H7 (cell line): ENCODE measurements at regions not wholly inside any gene's neighbourhood (a gene's known extent, or its start where the extent isn't known, plus 50 kb on each side); places are given as distances from the start of the nearest gene placed in this dataset.
A peak's percentile ranks its signal among the peaks of the same experiment; 100 is the strongest.
"Not testable (repeated sequence)": the region's sequence is repeated elsewhere in the genome, so short reads cannot be mapped to it uniquely, and the experiment has no call there.

Experiments used
- DNase-seq: peaks from one replicate; pipeline ENCODE4 v3.0.0; 2012
- H3K27me3 ChIP-seq: 2 replicates; pipeline ENCODE4 v1.6.0; 2011; ENCODE audit warnings: mild to moderate bottlenecking, low read length; ENCODE audit not compliant: control insufficient read depth, insufficient read depth
- H3K36me3 ChIP-seq: replicated peaks from 2 replicates; pipeline ENCODE4 v1.5.1; 2011; ENCODE audit warnings: low read length; ENCODE audit not compliant: control insufficient read depth, insufficient read depth
- H3K4me3 ChIP-seq: 2 replicates; pipeline ENCODE4 v1.5.1; 2011; ENCODE audit warnings: low read depth, mild to moderate bottlenecking, control low read depth, low read length, moderate library complexity; ENCODE audit not compliant: insufficient read depth

DNA sequence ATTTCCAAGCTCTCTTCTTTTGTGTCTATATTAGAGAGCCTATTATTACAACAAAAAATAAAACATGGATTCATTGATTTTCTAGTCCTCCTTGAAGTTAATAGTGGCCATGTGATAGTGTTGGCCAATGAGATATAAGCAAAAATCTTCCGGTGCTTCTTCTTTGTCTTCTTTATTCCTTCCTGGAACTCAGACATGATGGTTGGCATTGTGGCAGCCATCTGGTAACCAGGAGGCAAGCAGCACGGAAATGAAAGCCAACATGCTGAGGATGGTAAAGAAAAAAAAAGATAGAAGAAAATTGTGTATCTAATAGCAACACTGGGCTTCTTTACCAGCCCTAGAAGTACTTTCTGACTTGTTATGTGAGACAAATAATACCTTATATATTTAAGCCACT lies 50.8 kb upstream of the SEL1L start:
- Histone ChIP-seq H3K27me3 (no peaks in the 10 kb centered on the region), H3K36me3 (no peaks in the 10 kb centered on the region), H3K4me3 (no peak overlapping the region)
- no peak for DNase-seq

DNA sequence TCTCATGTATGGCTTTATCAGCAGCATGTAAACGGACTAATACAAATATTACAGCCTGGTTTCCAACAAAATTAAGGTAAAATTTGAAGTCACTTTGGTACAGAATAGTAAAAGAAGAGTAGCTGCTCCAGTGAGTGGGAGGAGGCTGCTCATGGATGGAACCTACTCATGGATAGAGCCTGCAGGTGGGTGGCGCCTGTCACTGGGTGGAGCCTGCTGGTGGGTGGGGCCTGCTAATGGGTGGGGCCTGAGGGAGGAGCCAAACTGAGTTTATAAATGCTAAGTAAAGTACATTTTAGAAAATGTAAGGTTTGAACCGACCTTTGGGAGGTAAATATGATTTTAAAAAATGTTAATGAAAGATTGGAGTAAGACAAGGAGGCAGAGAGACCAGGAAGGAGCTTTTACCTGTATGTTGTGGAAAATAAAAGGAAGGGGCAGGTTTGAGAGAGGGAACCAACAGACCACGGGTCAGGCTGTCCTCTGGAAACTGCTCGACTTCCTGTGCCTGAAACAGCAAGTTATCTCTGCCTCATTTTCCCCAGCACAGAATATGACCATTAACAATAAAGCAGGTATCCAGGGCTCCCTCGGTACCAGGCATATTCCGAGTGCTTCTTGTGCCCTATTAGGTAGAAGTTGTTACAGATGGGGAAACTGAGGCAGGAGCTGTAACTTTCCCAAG lies 55.9 kb upstream of the SEL1L start:
- no peak for DNase-seq
- no peaks in the 10 kb centered on the region for H3K36me3 ChIP-seq
- no peaks in the 10 kb centered on the region for H3K27me3 ChIP-seq
- H3K4me3 ChIP-seq, result no peak overlapping the region

DNA sequence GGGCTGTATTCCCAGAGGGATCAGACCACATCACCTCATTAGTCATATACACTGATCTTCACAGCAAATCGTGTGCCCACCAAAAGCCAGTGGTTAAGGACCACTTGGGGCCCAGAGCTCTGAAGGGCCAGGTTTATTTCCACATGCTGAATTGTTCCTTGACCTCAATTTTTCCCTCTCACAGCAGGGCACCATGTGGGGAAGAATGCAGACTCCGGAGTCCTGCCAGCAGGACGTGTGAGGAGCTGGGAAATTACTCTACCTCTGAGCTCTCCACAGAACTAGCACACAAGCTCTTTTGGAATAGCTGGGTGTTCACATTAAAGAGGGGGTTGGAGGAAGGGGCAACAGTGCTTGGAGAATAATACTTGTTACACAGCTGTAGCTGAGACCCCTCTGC lies 57.6 kb upstream of the SEL1L start:
- Histone ChIP-seq H3K4me3 (no peak overlapping the region), H3K36me3 (no peaks in the 10 kb centered on the region), H3K27me3 (no peaks in the 10 kb centered on the region)
- DNase-seq, result peak; percentile 23

DNA sequence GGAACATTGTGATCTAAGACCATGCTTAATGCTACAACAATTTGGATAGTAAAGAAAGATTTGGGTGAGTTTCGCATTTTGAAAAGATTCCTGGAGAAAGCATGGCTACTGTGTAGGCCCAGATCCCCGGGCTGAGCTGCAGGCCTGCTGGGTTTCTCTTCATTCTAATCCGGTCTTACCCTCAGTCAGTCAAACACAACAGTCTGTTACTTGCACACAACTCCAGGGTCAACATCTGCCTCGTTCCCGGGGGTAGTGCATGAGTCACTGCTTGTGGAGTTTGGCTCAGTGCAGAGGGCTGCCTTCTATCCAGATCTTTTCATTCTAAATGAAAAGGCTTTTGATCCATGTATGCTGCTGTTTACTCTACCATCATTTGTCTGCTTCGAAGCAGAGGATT lies 60.4 kb upstream of the SEL1L start:
- Histone ChIP-seq H3K4me3 (no peak overlapping the region), H3K36me3 (no peaks in the 10 kb centered on the region), H3K27me3 (no peaks in the 10 kb centered on the region)
- DNase-seq, result peak; percentile 37

DNA sequence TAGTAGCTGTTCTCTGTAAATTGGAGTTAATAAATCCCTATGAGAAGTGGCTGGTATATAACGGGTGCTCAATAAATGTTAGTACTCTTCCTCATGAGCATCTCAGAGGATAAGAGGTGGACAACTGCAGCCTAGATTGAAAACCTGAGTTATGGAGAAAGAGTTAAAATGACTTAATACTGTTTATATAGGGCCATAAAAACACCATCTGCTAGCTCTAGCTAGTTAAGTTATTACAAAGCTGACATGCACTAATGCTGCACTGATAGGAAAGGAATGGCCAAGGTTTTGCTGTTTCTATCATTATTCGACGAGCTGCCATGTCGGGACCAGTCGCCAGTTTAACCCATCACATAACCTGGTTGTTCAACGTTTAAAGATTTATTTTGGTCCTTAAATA lies 72.0 kb upstream of the SEL1L start:
- Histone ChIP-seq H3K4me3 (no peak overlapping the region), H3K27me3 (no peaks in the 10 kb centered on the region), H3K36me3 (no peaks in the 10 kb centered on the region)
- no peak for DNase-seq

DNA sequence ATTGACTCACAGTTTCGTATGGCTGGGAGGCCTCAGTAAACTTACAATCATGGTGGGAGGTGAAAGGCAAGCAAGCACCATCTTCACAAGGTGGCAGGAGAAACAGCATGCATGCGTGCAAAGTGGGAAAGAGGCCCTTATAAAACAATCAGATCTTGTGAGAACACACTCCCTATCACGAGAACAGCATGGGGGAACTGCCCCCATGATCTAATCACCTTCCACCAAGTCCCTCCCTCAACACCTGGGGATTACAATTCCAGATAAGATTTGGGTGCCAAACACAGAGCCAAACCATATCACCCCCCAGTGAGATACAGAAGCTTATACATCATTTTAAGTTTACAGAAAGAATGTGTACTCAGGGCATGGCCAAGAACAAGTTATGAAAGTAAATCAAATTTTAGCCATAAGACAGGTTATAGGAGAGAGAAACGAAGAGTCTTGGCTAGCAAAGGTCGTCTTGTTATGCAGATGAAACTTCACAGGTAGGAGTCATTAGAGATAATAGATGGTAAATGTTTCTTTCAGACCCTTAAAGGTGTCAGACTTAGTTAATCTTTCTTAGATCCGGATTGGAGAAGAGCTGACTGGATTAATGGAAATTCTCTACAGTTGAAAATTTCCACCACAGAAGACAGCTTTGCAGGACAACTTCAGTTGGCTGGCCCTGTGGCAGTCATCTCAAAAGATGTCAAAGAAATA lies 79.8 kb upstream of the SEL1L start:
- Histone ChIP-seq H3K36me3 (no peaks in the 10 kb centered on the region), H3K4me3 (no peak overlapping the region)
- DNase-seq, result no peak

DNA sequence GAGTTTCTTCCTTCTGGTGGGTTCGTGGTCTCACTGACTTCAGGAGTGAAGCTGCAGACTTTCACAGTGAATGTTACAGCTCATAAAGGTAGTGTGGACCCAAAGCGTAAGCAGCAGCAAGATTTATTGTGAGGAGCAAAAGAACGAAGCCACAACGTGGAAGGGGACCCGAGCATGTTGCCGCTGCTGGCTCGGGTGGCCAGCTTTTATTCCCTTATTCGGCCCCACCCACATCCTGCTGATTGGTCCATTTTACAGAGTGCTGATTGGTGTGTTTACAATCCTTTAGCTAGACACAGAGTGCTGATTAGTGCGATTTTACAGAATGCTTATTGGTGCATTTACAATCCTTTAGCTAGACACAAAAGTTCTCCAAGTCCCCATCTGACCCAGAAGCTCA lies 80.6 kb upstream of the SEL1L start:
- H3K4me3 ChIP-seq, H3K36me3 ChIP-seq, DNase-seq, H3K27me3 ChIP-seq: not testable (repeated sequence)

More for the DNA sequence above, 79.8 kb upstream of the SEL1L start:
- H3K27me3 ChIP-seq, result no peaks in the 10 kb centered on the region

DNA sequence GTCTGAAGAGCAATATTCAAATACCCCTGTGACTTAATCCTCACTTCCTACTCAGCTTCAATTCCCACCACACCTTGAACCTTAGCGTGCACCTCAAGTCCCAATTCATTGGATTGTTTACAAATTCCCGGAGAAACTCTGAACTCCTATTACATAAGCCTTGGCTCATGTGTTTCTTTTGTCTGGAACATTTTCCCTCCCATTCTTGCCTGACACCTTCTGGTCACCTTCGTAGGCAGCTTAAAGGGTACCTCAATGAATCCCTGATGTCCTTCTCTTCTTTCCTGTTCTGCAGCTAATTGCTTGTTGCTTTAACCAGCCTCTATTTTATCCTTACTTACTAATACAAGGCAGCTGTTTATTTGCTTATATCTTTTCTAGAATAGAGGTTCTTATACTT lies 85.0 kb upstream of the SEL1L start:
- Histone ChIP-seq H3K4me3 (no peak overlapping the region), H3K36me3 (no peaks in the 10 kb centered on the region), H3K27me3 (no peaks in the 10 kb centered on the region)
- no peak for DNase-seq

DNA sequence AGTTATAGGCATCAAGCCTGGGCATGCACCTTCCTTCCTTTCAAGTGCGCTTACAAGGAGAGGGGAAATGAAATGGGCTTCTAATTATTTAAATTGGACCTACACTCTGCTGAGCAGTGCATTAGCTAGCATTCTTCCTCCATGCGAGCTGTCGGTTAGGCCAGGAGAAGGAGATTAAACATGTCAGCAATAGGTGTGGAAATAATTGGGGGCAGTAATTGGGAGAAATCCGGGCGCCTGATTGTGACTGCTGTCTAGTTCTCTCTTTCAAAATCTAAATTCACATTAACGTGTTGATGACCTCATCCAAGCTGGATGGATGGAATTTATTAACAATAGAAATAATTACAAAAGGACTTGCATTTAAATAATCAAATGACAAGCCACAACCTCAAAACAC lies 86.2 kb upstream of the SEL1L start:
- Histone ChIP-seq H3K36me3 (no peaks in the 10 kb centered on the region), H3K27me3 (no peaks in the 10 kb centered on the region), H3K4me3 (no peak overlapping the region)
- no peak for DNase-seq

DNA sequence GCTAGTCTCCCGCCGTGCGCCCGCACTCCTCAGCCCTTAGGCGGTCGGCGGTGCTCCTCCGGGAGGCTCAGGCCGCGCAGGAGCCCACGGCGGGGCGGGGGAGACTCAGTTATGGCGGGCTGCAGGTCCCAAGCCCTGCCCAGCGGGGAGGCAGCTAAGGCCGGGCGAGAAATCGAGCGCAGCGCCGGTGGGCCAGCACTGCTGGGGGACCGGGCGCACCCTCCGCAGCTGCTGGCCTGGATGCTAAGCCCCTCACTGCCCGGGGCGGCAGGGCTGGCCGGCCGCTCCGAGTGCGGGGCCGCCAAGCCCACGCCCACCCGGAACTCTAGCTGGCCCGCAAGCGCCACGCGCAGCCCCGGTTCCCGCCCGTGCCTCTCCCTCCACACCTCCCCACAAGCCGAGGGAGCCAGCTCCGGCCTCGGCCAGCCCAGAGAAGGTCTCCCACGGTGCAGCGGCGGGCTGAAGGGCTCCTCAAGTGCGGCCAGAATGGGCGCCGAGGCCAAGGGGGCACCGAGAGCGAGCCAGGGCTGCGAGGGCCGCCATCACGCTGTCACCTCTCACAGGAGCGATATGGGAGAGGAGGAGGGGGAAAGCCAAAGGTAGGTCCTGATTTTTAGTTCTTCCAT lies 90.2 kb upstream of the SEL1L start:
- not testable (repeated sequence) for H3K36me3 ChIP-seq, DNase-seq, H3K27me3 ChIP-seq, H3K4me3 ChIP-seq

DNA sequence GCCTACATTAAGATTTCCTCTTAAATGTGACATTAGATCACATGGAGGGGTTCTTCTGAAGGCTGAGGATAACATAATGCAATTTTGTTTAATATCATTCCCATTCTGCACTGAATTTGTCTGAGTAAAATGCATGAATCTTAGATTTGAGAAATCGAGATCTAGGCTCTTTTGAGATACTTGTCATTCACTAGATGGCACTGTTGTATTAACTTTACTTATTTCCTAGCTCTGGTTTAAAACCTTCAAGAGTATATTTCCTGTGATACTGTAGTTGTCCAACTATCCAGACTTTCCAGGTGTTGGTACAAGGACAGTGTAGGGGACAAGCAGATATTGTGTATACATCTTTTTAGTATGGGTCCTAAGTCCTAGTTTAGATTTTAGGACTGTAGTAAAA lies 91.7 kb upstream of the SEL1L start:
- H3K4me3 ChIP-seq, result no peak overlapping the region
- H3K36me3 ChIP-seq, result no peaks in the 10 kb centered on the region
- DNase-seq, result peak; percentile 36
- H3K27me3 ChIP-seq, result no peaks in the 10 kb centered on the region

DNA sequence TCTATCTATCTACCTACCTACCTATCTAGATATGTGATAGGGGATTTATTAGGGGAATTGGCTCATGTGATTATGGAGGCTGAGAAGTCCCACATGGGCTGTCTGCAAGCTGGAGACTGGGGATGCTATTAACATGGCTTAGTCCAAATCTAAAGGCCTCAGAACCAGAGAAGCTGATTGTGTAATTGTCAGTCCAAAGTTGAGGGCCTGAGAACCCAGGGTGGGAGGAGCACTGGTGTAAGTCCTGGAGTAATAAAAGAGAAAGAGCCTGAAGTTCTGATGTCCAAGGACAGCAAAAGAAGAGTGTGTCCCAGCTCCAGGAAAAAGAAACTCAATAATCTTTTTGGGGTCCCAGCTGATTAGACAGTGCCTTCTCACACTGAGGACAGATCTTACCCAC lies 98.5 kb upstream of the SEL1L start:
- Histone ChIP-seq H3K27me3 (no peaks in the 10 kb centered on the region), H3K36me3 (no peaks in the 10 kb centered on the region), H3K4me3 (no peak overlapping the region)
- no peak for DNase-seq

DNA sequence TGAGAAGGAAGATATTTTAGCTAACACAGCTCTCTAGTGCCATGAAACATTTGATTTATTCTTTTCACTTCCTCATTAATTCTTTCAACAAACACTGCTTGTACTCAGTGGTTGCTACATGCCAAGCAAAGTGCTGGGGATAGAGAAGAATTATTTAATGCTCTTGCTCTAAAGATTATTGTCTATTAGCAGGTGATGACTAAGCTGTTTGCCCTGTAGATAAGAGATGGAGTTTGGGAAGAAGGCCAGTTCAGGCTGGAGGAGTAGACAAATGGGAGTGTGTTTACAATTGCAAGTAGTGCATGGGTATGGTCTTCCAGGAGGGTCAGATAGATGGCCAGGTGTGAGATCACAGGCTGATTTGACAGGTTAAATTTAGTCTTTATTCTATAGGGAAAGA lies 99.8 kb upstream of the SEL1L start:
- DNase-seq, result no peak
- Histone ChIP-seq H3K27me3 (no peaks in the 10 kb centered on the region), H3K4me3 (no peak overlapping the region), H3K36me3 (no peaks in the 10 kb centered on the region)

DNA sequence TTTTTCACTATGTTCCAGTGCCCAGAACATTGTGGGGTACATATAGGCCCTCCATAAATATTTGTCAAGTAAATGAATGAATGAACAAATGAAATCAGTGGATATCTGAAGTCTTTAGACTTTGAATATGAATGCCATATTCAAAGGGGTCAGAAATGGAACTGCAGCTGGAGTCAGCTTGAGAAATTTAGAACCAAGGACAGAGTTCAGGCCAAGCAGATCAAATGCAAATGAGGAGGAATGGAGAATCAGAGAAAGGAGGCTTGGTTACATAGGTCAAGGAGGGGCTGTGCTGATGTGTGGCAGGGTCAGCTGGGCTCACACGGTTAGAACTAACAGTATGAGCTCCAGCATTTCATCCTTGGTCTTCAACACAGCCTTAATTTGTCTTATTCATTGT lies 104.0 kb upstream of the SEL1L start:
- no peak overlapping the region for H3K4me3 ChIP-seq
- H3K36me3 ChIP-seq, result no peaks in the 10 kb centered on the region
- DNase-seq, result no peak
- H3K27me3 ChIP-seq, result no peaks in the 10 kb centered on the region

DNA sequence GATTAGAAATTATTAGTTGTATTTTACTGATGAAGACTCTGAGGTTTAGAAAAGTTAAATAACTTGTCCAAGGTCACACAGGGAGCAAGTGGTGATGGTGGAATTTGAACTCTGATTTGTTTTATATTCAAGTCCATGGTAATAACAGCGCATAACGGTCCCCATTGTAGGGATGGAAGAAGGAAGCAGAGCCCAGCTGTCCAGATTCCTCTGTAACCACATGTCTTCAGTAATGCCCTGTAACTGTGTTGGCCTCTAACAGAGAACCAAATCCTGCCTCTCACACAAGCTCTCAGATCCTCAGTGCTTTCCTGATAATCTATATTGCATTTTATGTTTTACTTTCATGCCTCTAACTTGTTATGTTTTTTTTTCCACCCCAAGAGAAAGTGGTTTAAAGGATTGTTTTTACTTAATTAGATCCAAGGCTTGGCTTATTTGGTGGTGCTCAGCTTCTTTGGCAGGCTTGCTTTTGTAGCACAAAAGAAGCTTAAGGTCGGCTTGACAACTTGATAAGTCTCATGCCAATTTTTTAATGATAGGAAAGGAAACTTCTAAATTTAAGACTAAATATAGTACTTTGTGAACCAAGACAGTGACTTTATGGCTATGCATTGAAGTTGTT lies 105.1 kb upstream of the SEL1L start:
- no peak overlapping the region for H3K4me3 ChIP-seq
- DNase-seq, result no peak
- H3K27me3 ChIP-seq, result no peaks in the 10 kb centered on the region
- H3K36me3 ChIP-seq, result no peaks in the 10 kb centered on the region
